Epithelial cell of esophagus (primary cell): ENCODE measurements at regions not wholly inside any gene's neighbourhood (a gene's known extent, or its start where the extent isn't known, plus 50 kb on each side); places are given as distances from the start of the nearest gene placed in this dataset.
A peak's percentile ranks its signal among the peaks of the same experiment; 100 is the strongest.

Source experiments
- DNase-seq: peaks from one replicate; pipeline ENCODE4 v3.0.0; 2010; ENCODE audit warnings: low read depth
- H3K4me3 ChIP-seq: 2 replicates; pipeline ENCODE4 v1.5.1; 2011; ENCODE audit warnings: mild to moderate bottlenecking, low read length, control low read depth
- TF ChIP-seq, protein P1 (sequence below): IDR thresholded peaks from 2 replicates; pipeline ENCODE4 v1.5.1; 2011; ENCODE audit warnings: low read depth, mild to moderate bottlenecking, low read length, control low read depth, inconsistent platforms; ENCODE audit not compliant: insufficient read depth; ENCODE audit errors: missing control alignments

DNA sequence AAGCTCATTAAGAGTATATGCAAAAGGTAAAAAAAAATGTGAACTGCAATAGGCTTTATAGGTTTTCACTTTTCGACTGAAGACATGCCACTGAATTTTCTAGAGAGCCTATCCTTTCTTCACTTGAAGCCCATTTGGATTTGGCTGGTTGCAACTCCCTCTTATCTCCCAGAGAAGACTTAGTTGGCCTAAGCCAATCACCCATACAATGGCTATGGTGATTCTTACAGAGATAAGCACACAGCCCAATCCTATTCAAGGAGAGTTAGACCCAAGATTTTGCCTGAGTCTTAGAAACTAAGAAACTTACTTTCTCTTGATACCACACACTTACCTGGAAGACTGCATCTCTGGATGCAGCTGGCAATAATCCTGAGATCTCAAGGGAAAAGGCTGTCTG is 167.3 kb upstream of the PTCHD4 start:
- TF ChIP-seq, protein P1, sequence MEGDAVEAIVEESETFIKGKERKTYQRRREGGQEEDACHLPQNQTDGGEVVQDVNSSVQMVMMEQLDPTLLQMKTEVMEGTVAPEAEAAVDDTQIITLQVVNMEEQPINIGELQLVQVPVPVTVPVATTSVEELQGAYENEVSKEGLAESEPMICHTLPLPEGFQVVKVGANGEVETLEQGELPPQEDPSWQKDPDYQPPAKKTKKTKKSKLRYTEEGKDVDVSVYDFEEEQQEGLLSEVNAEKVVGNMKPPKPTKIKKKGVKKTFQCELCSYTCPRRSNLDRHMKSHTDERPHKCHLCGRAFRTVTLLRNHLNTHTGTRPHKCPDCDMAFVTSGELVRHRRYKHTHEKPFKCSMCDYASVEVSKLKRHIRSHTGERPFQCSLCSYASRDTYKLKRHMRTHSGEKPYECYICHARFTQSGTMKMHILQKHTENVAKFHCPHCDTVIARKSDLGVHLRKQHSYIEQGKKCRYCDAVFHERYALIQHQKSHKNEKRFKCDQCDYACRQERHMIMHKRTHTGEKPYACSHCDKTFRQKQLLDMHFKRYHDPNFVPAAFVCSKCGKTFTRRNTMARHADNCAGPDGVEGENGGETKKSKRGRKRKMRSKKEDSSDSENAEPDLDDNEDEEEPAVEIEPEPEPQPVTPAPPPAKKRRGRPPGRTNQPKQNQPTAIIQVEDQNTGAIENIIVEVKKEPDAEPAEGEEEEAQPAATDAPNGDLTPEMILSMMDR: no peak
- H3K4me3 ChIP-seq: no peak overlapping the region

DNA sequence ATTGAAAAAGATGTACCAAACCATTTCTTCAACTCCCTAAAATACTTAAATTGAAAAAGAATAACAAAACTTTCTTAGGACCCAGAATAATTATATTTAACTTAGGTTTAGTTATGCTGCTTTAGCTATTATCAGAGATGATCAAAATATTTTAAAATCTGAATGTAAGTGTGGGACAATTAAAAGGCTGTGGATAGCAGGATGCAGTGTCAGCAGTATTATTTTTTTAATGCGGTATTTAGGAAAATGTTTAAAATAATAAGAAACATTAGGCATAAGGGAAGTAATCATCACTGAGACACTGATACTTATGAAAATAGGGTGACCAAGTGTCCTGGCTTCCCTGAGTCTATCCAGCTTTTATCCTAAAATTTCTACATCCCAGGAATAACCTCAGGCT is 161.5 kb upstream of the PTCHD4 start:
- TF ChIP-seq, protein P1: no peak
- no peak for DNase-seq
- no peak overlapping the region for H3K4me3 ChIP-seq

More for the DNA sequence above, 167.3 kb upstream of the PTCHD4 start:
- DNase-seq: no peak

DNA sequence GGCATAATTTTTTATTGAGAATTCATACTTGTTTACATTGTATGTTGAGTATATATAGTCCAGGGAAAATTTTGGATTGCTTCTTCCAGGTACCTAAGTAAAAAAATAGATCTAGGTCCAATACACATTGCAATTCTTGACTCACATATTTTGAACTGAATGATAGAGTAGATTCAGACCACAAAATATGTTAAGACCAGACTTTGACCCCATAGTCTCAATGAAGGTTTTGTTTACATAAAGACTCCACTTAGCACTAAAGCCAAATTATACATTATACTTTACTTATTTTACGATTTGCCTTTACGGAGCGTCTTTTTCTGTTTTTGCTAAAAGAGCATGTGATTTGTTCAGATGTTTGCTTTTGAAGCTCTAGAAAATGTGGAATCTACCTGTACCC is 144.1 kb upstream of the PTCHD4 start:
- no peak overlapping the region for H3K4me3 ChIP-seq
- TF ChIP-seq, protein P1: no peak
- no peak for DNase-seq

DNA sequence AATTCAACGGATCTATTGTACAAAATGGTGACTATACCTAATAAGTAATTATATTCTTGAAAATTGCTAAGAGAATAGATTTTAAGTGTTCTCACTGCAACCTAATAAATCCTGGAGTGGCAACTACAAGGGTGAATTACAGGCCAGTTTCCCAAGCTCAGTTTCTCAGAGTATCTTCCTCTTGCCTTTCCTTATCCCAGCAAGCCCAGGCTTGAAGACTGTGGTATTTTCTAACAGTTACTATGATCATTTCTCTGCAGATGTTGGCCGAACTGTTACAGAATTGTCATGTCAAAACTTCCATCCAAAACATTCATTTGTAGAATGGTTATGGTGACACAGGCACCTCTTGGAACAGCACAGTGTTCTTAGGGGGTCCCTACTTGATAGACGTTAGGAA is 138.1 kb upstream of the PTCHD4 start:
- peak; percentile 67 for DNase-seq
- TF ChIP-seq, protein P1: no peak

DNA sequence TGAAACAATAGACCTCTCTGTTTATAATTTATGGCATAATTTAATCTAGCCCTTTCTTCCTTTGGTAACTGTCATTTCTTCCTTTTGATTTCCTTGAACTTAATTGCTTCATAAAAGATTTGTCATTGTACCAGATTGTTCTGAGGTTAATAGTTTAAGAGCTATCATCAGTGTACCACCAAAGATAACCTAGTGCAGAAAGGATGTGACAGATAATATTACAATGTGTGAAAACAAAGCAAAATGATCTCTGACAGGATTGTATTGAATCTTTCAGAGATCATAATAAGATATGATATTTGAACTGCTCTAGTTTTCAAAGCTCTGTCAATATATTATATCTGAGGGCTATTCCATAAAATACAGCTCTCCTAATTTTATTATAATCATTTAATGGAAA is 132.1 kb upstream of the PTCHD4 start:
- TF ChIP-seq, protein P1: no peak
- DNase-seq: no peak
- no peak overlapping the region for H3K4me3 ChIP-seq

More for the DNA sequence above, 138.1 kb upstream of the PTCHD4 start:
- no peak overlapping the region for H3K4me3 ChIP-seq

DNA sequence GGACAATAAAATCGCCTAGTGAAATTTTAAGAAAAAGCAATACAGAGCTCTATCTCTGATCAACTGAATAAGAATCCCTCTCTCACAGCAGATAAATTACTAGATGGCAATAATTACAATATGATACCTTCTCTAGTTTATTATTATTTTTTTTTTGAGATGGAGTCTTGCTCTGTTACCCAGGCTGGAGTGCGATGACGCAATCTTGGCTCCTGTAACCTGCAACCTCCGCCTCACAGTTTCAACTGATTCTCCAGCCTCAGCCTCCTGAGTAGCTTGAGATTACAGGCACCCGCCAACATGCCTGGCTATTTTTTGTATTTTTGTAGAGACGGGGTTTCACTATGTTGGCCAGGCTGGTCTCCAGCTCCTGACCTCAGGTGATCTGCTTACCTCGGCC is 129.3 kb upstream of the PTCHD4 start:
- TF ChIP-seq, protein P1: no peak
- no peak overlapping the region for H3K4me3 ChIP-seq
- DNase-seq: no peak

DNA sequence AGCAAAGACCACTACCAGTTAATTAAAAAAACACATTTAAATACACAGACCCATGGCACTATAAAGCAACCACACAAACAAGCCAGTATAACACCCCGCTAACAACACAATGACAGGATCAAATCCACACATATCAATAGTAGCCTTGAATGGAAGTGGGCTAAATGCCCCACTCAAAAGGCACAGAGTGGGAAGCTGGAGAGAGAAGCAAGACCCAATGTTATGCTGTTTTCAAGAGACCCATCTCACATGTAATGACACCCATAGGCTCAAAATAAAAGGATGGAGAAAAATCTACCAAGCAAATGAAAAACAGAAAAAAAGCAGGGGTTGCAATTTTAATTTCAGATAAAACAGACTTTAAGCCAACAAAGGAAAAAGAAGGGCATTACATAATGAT is 125.4 kb upstream of the PTCHD4 start:
- no peak for DNase-seq
- TF ChIP-seq, protein P1: no peak
- H3K4me3 ChIP-seq: no peak overlapping the region
